Muscle of leg (tissue), 3 donors: ENCODE measurements at regions not wholly inside any gene's neighbourhood (a gene's known extent, or its start where the extent isn't known, plus 50 kb on each side); places are given as distances from the start of the nearest gene placed in this dataset.
A peak's percentile ranks its signal among the peaks of the same experiment; 100 is the strongest.

Experiments
- DNase-seq: peaks from one replicate; pipeline ENCODE4 v3.0.0; 2013
- H3K27ac ChIP-seq: one replicate; pipeline ENCODE4 v1.5.1; 2013; ENCODE audit warnings: mild to moderate bottlenecking, low read length, control low read depth
- H3K27me3 ChIP-seq: one replicate; pipeline ENCODE4 v1.6.1; 2013; ENCODE audit warnings: low read length; ENCODE audit not compliant: control insufficient read depth, insufficient read depth
- H3K36me3 ChIP-seq: one replicate; pipeline ENCODE4 v1.6.1; 2013; ENCODE audit warnings: low read length; ENCODE audit not compliant: control insufficient read depth, insufficient read depth
- H3K4me1 ChIP-seq: one replicate; pipeline ENCODE4 v1.6.1; 2013; ENCODE audit warnings: low read length; ENCODE audit not compliant: control insufficient read depth, insufficient read depth
- H3K4me3 ChIP-seq: one replicate; pipeline ENCODE4 v1.5.1; 2013; ENCODE audit warnings: low read length, control low read depth
- H3K9me3 ChIP-seq: replicated peaks from 2 replicates; pipeline ENCODE4 v1.6.1; 2013; ENCODE audit warnings: low read depth, low read length; ENCODE audit not compliant: control insufficient read depth
- WGBS: methylation state at CpG from one replicate; pipeline ENCODE4 v1.1.5; 2013; ENCODE audit warnings: missing lambda C conversion rate; ENCODE audit not compliant: insufficient coverage; 5-methylcytosine and 5-hydroxymethylcytosine counted together

GRCh38 chr14:84655014-84655413, 874.9 kb upstream of the FLRT2 start:
- 94% methylated on average over 4 of the region's 7 CpGs for WGBS
- Histone ChIP-seq H3K9me3 (peaks cover 2% of the 10 kb centered on the region), H3K36me3 (no peaks in the 10 kb centered on the region), H3K27ac (no peak overlapping the region), H3K27me3 (no peaks in the 10 kb centered on the region), H3K4me3 (no peak overlapping the region), H3K4me1 (no peaks in the 10 kb centered on the region)
- no peak for DNase-seq

- no peak overlapping the region for H3K4me3 ChIP-seq
- WGBS, result 50% methylated on average over 1 of the region's 1 CpG
- peak; percentile 37 for DNase-seq
- no peaks in the 10 kb centered on the region for H3K36me3 ChIP-seq
- no peaks in the 10 kb centered on the region for H3K4me1 ChIP-seq
- H3K27me3 ChIP-seq, result no peaks in the 10 kb centered on the region
- no peak overlapping the region for H3K27ac ChIP-seq
- H3K9me3 ChIP-seq, result peaks cover 2% of the 10 kb centered on the region
Observed at GRCh38 chr14:84657911-84658310, 872.0 kb upstream of the FLRT2 start.

DNA sequence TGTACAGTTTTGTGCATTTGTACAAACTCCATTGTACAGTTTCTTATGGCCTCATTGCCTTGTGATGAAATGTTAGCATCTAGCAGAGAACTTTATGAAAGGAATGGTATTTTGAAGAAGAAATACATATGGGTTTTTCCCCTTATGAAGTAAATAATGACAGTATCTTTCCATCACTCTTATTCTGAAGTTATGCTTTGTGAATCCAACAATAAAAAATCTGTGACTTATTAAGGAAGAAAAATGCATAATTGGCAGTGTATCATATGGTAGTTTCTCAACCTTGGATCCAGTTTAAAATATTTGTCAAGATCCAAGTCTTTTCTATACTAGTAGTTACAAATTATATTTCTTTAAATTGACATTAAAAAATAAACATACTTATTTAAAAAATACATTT, 859.1 kb upstream of the FLRT2 start:
- DNase-seq, result peak; percentile 76

GRCh38 chr14:84671776-84672175, 858.2 kb upstream of the FLRT2 start:
- Histone ChIP-seq H3K36me3 (no peaks in the 10 kb centered on the region), H3K9me3 (no peaks in the 10 kb centered on the region), H3K4me1 (no peaks in the 10 kb centered on the region), H3K27me3 (no peaks in the 10 kb centered on the region), H3K4me3 (no peak overlapping the region), H3K27ac (no peak overlapping the region)
- peak; percentile 24 for DNase-seq
- WGBS, result no CpG with 5 or more reads among the region's 3 CpGs

More for the DNA sequence above, 859.1 kb upstream of the FLRT2 start:
- Histone ChIP-seq H3K9me3 (no peaks in the 10 kb centered on the region), H3K27ac (no peak overlapping the region), H3K36me3 (no peaks in the 10 kb centered on the region), H3K4me1 (no peaks in the 10 kb centered on the region), H3K4me3 (no peak overlapping the region), H3K27me3 (no peaks in the 10 kb centered on the region)

- H3K27me3 ChIP-seq, result no peaks in the 10 kb centered on the region
- no CpG with 5 or more reads among the region's 1 CpG for WGBS
Observed at GRCh38 chr14:84674636-84675035, 855.3 kb upstream of the FLRT2 start.

DNA sequence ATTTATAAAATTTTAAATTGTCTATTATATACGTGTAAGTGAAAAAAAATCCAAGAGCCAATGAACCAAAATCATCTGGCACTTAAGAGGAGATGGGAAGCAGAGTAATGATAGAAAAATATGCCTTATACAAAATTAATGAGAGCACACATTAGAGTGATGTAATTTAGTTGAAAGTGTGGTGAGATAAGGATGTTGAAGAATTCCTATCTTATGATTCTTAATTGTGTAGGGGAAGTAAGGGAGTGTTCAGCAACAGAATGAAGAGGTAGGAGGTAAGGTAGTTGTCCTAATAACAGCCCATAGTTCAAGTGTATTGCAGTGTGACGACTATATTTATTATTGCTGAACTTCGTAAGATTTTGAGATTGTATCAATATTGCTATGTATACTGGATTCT, 843.4 kb upstream of the FLRT2 start:
- Histone ChIP-seq H3K36me3 (no peaks in the 10 kb centered on the region), H3K4me3 (no peak overlapping the region), H3K9me3 (peaks cover 2% of the 10 kb centered on the region), H3K27ac (no peak overlapping the region), H3K4me1 (no peaks in the 10 kb centered on the region), H3K27me3 (no peaks in the 10 kb centered on the region)
- WGBS, result no CpG with 5 or more reads among the region's 3 CpGs
- DNase-seq, result no peak

More at GRCh38 chr14:84674636-84675035, 855.3 kb upstream of the FLRT2 start:
- H3K27ac ChIP-seq, result no peak overlapping the region
- no peaks in the 10 kb centered on the region for H3K36me3 ChIP-seq
- no peak overlapping the region for H3K4me3 ChIP-seq
- H3K9me3 ChIP-seq, result no peaks in the 10 kb centered on the region
- DNase-seq, result no peak
- no peaks in the 10 kb centered on the region for H3K4me1 ChIP-seq

- WGBS, result no CpG with 5 or more reads among the region's 7 CpGs
- Histone ChIP-seq H3K9me3 (peaks cover 2% of the 10 kb centered on the region), H3K27ac (no peak overlapping the region), H3K4me3 (no peak overlapping the region), H3K4me1 (no peaks in the 10 kb centered on the region), H3K36me3 (no peaks in the 10 kb centered on the region), H3K27me3 (no peaks in the 10 kb centered on the region)
- peak; percentile 86 for DNase-seq
Observed at GRCh38 chr14:84688297-84689025, 841.5 kb upstream of the FLRT2 start.

GRCh38 chr14:84694161-84694560, 835.8 kb upstream of the FLRT2 start:
- H3K4me3 ChIP-seq, result no peak overlapping the region
- no peaks in the 10 kb centered on the region for H3K4me1 ChIP-seq
- H3K27ac ChIP-seq, result no peak overlapping the region
- peak; percentile 71 for DNase-seq
- H3K9me3 ChIP-seq, result no peaks in the 10 kb centered on the region
- H3K36me3 ChIP-seq, result no peaks in the 10 kb centered on the region
- no peaks in the 10 kb centered on the region for H3K27me3 ChIP-seq

DNA sequence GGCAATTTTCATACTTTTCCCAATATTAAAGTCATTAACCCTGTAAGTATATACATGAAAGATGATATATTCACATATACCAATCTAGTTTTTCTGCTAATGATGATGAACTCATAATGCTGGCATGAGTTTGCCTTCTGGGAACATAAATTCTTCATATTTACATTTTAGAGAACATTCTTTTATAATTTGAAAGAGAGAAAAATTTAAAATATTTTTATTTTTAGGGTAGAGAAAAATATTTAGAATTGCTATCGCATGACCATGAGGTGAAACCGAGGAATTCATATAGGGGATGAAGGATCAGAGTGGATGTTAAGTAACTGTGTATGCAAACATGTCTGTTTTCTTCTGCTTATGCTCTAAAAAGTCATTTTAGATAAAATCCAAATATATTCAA, 825.3 kb upstream of the FLRT2 start:
- no CpG with 5 or more reads among the region's 2 CpGs for WGBS
- H3K4me3 ChIP-seq, result no peak overlapping the region
- H3K27me3 ChIP-seq, result no peaks in the 10 kb centered on the region
- no peaks in the 10 kb centered on the region for H3K36me3 ChIP-seq
- H3K9me3 ChIP-seq, result no peaks in the 10 kb centered on the region
- no peaks in the 10 kb centered on the region for H3K4me1 ChIP-seq
- DNase-seq, result no peak
- H3K27ac ChIP-seq, result no peak overlapping the region

DNA sequence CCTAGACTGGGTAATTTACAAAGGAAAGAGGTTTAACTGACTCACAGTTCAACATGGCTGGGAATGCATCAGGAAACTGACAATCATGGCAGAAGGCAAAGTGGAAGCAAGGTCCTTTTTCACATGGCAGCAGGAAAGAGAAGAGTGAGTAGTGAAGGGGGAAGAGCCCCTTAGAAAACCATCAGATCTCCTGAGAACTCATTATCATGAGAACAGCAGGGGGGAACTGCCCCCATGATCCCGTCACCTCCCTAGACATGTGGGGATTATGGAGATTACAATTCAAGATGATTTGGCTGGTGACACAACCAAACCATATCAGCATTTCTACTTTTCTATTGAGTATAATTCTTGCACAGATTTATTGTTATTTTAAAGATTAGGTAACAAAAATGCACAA, 822.1 kb upstream of the FLRT2 start:
- H3K9me3 ChIP-seq, result no peaks in the 10 kb centered on the region
- H3K27ac ChIP-seq, result no peak overlapping the region
- no peaks in the 10 kb centered on the region for H3K36me3 ChIP-seq
- H3K4me3 ChIP-seq, result no peak overlapping the region
- no CpG with 5 or more reads among the region's 1 CpG for WGBS
- H3K4me1 ChIP-seq, result no peaks in the 10 kb centered on the region
- no peak for DNase-seq
- H3K27me3 ChIP-seq, result no peaks in the 10 kb centered on the region

- DNase-seq, result peak; percentile 11
- WGBS, result no CpG with 5 or more reads among the region's 2 CpGs
- Histone ChIP-seq H3K27ac (no peak overlapping the region), H3K9me3 (no peaks in the 10 kb centered on the region), H3K4me3 (no peak overlapping the region), H3K36me3 (no peaks in the 10 kb centered on the region), H3K4me1 (no peaks in the 10 kb centered on the region), H3K27me3 (no peaks in the 10 kb centered on the region)
Observed at GRCh38 chr14:84708865-84709264, 821.1 kb upstream of the FLRT2 start.
